Activated CD8-positive, alpha-beta T cell treated with anti-CD3 and anti-CD28 coated beads for 36 hours (primary cell): ENCODE measurements at regions not wholly inside any gene's neighbourhood (a gene's known extent, or its start where the extent isn't known, plus 50 kb on each side); places are given as distances from the start of the nearest gene placed in this dataset.

ENCODE experiments used
- ATAC-seq: fragments of 200-7000 bp; cut with Tn5 transposase; one replicate; pipeline ENCODE4 v1.10.0; 2021; ENCODE audit warnings: mild to moderate bottlenecking, moderate library complexity
- CTCF ChIA-PET: fragments of 350-600 bp; sonication (Branson Sonifier 250); formaldehyde crosslinking; loops from one replicate; lab custom pipeline; 2021; ENCODE audit warnings: antibody characterized with exemption; lab: Charles Lee
- POLR2A ChIA-PET: fragments of 350-600 bp; sonication (Branson Sonifier 250); formaldehyde crosslinking; loops from one replicate; lab custom pipeline; 2021; ENCODE audit warnings: antibody characterized with exemption; lab: Charles Lee
- DNase-seq: peaks from one replicate; pipeline ENCODE4 v3.0.0-alpha.2; 2020
- H3K27ac Mint-ChIP-seq: one replicate; pipeline ENCODE4 v1.8.0; 2021; ENCODE audit warnings: mild to moderate bottlenecking, mixed read lengths
- H3K27me3 Mint-ChIP-seq: one replicate; pipeline ENCODE4 v1.8.0; 2021; ENCODE audit warnings: mixed read lengths
- H3K36me3 Mint-ChIP-seq: one replicate; pipeline ENCODE4 v1.8.0; 2021; ENCODE audit warnings: low read depth, mixed read lengths
- H3K4me1 Mint-ChIP-seq: one replicate; pipeline ENCODE4 v1.8.0; 2021; ENCODE audit warnings: low read depth, mixed read lengths
- H3K4me3 Mint-ChIP-seq: one replicate; pipeline ENCODE4 v1.8.0; 2021; ENCODE audit warnings: mild to moderate bottlenecking, moderate library complexity, mixed read lengths
- H3K9me3 Mint-ChIP-seq: one replicate; pipeline ENCODE4 v1.8.0; 2021; ENCODE audit warnings: mixed read lengths
- CTCF ChIP-seq: fragments of 200-600 bp; IDR thresholded peaks from one replicate; pipeline ENCODE4 v1.8.0; 2022; ENCODE audit warnings: antibody characterized with exemption, mild to moderate bottlenecking
- intact Hi-C: fragments of 100-400 bp; cut with micrococcal nuclease; formaldehyde crosslinking; loops from one replicate; pipeline ENCODE4 v1.10.0; 2022

GRCh38 chr2:21217442-21217841 is 93.7 kb downstream of the TDRD15 start:
- no peak for DNase-seq
- no peak for TF ChIP-seq CTCF
- Mint-ChIP-seq H3K9me3 (peaks cover 9% of the 10 kb centered on the region), H3K27ac (no peak overlapping the region), H3K27me3 (no peaks in the 10 kb centered on the region), H3K36me3 (no peaks in the 10 kb centered on the region), H3K4me1 (no peaks in the 10 kb centered on the region), H3K4me3 (no peak overlapping the region)
- intact Hi-C loops: no loop called here
- POLR2A ChIA-PET: no interaction called here
- CTCF ChIA-PET: no interaction called here
- ATAC-seq: no peak

DNA sequence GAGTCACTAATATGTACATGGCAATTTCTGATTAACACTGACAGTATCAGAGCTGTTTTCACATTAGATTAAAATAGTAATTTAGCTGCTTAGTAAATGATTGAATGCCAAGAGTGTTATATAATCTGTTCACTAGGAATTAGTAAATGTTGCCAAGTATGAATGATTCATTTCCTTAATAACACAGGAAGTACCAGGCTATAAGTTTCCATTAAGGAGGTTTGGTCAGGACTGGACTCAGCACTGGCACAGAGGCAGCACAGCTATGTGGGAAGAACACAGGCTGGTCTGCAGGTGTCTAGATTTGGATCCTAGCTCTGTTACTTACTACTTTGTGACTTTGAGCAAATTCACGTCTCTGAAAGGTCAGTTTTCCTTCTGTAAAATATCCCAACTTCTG is 97.2 kb downstream of the TDRD15 start:
- peaks cover 9% of the 10 kb centered on the region for H3K9me3 Mint-ChIP-seq
- ChIA-PET CTCF (no interaction called here), POLR2A (no interaction called here)
- H3K4me1 Mint-ChIP-seq: no peaks in the 10 kb centered on the region
- no peaks in the 10 kb centered on the region for H3K27me3 Mint-ChIP-seq
- no peak for TF ChIP-seq CTCF
- intact Hi-C loops: no loop called here
- DNase-seq (no peak), ATAC-seq (no peak)
- H3K4me3 Mint-ChIP-seq: no peak overlapping the region
- H3K36me3 Mint-ChIP-seq: no peaks in the 10 kb centered on the region
- no peak overlapping the region for H3K27ac Mint-ChIP-seq

DNA sequence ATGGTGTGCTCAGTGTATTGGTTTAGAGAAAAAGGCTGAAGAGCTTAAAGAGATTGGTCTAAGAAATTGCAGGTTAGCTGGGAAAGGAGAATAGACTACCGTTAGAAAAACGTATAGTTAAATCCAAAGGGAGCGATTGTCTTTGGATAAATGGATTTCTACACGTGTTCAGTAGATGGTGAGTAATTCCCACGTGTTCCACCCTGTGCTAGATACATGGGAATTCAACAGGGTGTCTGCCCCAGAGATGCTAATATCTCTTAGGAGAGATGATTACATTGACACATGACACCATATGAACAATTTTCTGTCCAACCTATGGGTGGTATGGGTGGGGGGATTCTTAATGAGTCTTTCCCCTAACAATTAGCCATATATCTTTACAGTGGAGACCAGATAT is 99.8 kb downstream of the TDRD15 start:
- Mint-ChIP-seq H3K9me3 (no peaks in the 10 kb centered on the region), H3K27ac (no peak overlapping the region), H3K27me3 (no peaks in the 10 kb centered on the region), H3K36me3 (no peaks in the 10 kb centered on the region), H3K4me3 (no peak overlapping the region), H3K4me1 (no peaks in the 10 kb centered on the region)
- DNase-seq (no peak), ATAC-seq (no peak)
- intact Hi-C loops: no loop called here
- TF ChIP-seq CTCF: no peak
- ChIA-PET CTCF (no interaction called here), POLR2A (no interaction called here)

- Mint-ChIP-seq H3K4me1 (no peaks in the 10 kb centered on the region), H3K9me3 (no peaks in the 10 kb centered on the region), H3K4me3 (no peak overlapping the region), H3K36me3 (no peaks in the 10 kb centered on the region), H3K27ac (no peak overlapping the region), H3K27me3 (no peaks in the 10 kb centered on the region)
- ChIA-PET POLR2A (no interaction called here), CTCF (no interaction called here)
- DNase-seq (no peak), ATAC-seq (no peak)
- TF ChIP-seq CTCF: no peak
- intact Hi-C loops: no loop called here
Measured at GRCh38 chr2:21228041-21228895, 104.5 kb downstream of the TDRD15 start.

DNA sequence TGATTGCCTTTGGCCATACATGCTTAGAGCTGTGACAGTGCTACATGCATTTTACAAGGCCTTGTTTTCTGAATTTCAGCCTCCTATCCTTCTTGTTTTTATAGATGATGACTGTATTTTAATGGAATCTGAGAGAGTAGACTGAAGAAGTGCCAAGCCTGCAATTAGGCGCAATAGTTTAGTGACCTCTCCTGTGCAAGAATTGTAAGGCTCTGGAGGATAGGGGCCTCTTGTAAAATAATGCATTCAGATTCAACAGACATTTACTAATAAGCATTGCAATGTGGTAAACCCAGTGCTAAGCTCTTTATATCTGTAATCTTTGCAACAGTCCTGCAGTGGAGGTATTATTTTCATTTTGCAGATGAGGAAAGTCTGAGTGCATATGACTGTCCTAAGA is 105.5 kb downstream of the TDRD15 start:
- ChIA-PET CTCF (no interaction called here), POLR2A (no interaction called here)
- no peak for DNase-seq
- Mint-ChIP-seq H3K36me3 (no peaks in the 10 kb centered on the region), H3K27me3 (no peaks in the 10 kb centered on the region), H3K4me3 (no peak overlapping the region), H3K27ac (no peak overlapping the region), H3K4me1 (no peaks in the 10 kb centered on the region), H3K9me3 (no peaks in the 10 kb centered on the region)
- TF ChIP-seq CTCF: no peak
- no peak for ATAC-seq
- intact Hi-C loops: no loop called here
